ENCODE measurements at regions not wholly inside any gene's neighbourhood (a gene's known extent, or its start where the extent isn't known, plus 50 kb on each side); places are given as distances from the start of the nearest gene placed in this dataset.
A peak's percentile ranks its signal among the peaks of the same experiment; 100 is the strongest.

DNA sequence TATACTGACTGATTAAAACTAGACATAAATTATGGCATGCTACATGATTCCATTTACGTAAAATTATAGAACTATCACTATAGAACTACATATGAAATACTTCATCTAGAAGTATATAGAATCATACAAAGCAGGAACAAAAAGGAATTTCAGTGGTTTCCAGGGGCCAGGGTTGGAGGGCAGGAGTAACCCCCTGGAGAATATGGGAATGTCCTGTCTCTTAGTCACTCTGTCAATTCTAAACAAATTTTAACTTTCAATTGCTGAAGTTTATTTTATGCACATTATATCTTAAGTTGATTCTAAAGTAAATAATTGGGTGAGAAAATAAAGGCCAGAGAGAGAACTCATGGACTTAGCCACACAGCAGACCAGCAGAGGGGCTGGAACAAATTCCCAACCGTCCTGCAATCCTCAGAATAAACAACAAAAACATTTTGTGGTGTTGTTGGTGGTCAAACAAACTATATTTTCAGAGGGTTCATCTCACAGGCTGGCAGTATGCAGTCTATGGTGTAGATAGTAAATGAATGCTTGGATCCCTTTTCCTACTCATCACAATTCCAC lies 476.9 kb upstream of the SLIT2 start:
- no peak for FAIRE-seq
- no peak for DNase-seq (ENCODE audit: insufficient read length, low spot score)
- no peak for TF ChIP-seq POLR2A (IDR thresholded peaks at IDR 0.05; ENCODE audit: low read depth, low read length)

DNA sequence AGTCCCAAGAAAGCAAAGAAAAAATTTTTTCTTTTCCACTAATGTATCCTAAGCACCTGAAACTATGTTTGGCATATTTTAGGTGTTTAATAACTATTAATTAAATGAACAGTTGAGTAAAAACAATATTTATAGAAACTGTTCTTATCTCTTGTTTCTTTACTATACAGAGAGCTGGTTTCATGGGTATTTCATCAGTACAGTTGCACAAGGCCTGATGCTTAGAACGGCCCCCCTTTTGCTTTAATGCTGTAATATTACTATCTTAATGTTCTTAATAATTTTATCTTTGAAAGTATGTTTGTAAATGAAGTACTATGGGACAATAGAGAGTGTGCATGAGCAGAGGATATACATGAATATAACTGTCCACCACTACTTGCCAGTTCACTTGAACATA lies 479.1 kb upstream of the SLIT2 start:
- no peak for FAIRE-seq
- no peak for TF ChIP-seq POLR2A (IDR thresholded peaks at IDR 0.05; ENCODE audit: low read depth, low read length)
- no peak for DNase-seq (ENCODE audit: insufficient read length, low spot score)

DNA sequence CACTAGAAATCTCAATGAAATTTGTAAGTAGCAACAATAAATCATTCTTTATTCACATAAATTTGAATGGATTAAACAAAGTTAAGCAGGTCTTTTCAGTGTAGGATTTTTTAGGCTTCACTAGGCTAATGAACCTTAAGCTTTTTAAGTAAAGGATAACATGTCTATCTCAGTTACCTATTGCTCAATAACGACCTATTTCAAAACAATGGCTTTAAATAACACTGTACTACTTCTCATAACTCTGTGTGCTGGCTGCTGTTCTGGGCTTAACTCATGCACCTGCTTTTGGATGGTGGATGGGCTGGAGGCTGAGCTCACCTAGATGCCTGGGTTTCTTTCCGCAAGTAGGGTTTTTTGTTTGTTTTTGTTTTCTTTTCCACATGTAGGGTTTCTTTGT lies 495.0 kb upstream of the SLIT2 start:
- TF ChIP-seq POLR2A (IDR thresholded peaks at IDR 0.05; ENCODE audit: low read depth, low read length): no peak
- no peak for FAIRE-seq
- no peak for DNase-seq (ENCODE audit: insufficient read length, low spot score)

DNA sequence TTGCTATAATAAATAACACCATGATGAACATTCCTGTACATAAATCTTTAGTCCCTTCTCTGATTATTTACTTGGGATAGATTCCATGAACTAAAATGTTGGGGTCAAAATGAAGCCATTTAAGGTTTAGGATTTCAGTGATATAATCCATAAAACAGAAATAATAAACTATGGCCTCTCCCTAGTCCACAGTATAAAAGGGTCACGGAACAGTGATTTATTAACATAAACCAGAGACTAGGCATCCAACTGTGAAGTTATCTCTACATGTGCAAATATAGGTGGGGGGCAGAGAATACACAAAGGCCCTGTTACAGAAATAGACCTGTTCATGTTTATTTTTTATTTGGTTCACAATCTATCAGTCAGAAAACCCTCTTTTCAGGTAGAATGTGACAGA lies 499.1 kb upstream of the SLIT2 start:
- FAIRE-seq: no peak
- no peak for DNase-seq (ENCODE audit: insufficient read length, low spot score)
- TF ChIP-seq POLR2A (IDR thresholded peaks at IDR 0.05; ENCODE audit: low read depth, low read length): no peak

DNA sequence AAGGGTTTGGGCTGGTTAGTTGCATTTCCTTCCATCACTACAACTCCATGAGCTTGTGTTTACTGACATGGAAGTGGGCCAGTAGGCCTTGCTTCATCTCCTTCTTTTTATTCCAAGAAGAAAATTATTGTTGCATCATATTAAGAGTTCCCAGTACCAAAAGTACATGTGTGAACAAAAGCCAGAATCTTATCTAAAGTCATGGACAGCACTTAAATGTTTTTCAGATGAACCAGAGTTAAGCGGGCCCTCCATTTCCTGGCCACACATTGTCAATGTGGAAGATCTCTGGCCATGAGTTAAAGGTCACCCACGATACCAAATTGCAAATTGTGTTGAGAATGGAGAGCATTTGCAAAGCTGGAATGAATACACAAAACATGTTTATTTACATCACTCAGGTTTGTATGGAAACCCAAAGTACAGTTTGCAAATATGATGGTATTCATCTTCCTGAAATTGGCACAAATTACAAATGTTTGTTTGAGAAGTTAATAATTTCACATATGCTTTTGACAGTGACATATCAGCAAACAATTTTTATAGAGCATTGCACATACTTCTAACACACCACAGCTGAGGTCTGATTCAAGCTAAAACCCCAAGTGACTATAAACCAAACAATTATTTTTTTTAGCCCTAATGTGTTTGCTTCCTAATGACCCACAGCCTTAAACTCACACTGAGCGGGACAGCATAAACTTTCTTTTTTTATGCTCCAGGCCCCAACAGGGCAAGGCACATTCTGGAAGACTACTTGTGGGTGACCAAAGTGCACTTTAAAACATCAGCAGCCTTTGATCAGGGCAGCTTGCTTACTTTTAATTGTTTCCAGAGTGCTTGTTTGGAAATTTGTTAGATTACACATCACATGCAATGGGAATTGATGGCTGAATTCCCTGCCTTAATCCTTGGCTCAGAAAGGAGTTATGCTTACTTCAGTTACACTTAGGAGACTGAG lies 502.9 kb upstream of the SLIT2 start:
- no peak for FAIRE-seq
- no peak for DNase-seq (ENCODE audit: insufficient read length, low spot score)
- TF ChIP-seq POLR2A (IDR thresholded peaks at IDR 0.05; ENCODE audit: low read depth, low read length): no peak

DNA sequence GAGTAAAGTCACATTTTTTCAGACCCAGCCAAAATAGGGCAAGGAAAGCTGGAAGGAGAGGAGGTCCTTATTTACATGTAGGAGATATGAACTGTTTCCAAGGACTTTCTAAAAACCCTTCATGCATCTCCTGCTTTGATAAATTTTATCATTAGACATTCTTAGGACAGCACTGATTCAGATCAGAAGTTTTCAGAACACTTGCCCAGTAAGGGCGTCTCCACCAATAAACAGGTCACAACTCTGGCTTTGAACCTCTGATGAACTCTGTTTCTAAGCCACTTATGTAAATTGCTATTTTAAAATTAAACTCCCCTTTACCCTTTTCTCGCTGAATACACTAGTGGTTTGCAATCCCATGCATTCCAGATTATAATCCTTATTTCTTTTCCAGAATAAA lies 505.3 kb upstream of the SLIT2 start:
- no peak for DNase-seq (ENCODE audit: insufficient read length, low spot score)
- no peak for TF ChIP-seq POLR2A (IDR thresholded peaks at IDR 0.05; ENCODE audit: low read depth, low read length)
- FAIRE-seq: no peak

DNA sequence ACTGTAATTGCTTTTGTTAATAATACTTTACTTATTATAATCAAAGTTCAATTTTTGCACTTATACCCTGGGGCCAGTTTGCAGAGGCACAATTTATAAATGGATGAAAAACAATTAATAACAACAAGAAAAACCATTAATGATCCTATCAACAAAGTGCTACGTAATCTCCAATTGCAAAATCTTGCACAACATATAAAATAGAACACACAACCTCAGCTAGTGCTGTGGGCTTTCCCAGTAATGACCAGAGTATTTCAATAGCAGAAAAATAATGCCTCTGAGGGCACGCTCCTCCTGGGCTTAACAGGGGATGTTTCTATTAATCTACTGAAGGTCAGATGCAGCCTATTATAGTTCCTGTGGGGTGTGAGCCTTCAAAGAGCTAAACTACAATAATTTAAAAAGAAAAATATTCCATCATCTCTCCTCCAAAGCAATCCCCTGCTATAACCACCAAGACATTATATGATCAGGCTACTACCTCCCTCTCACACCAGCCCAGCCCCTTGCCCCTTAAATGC lies 508.5 kb upstream of the SLIT2 start:
- no peak for DNase-seq (ENCODE audit: insufficient read length, low spot score)
- no peak for TF ChIP-seq POLR2A (IDR thresholded peaks at IDR 0.05; ENCODE audit: low read depth, low read length)
- FAIRE-seq: no peak

DNA sequence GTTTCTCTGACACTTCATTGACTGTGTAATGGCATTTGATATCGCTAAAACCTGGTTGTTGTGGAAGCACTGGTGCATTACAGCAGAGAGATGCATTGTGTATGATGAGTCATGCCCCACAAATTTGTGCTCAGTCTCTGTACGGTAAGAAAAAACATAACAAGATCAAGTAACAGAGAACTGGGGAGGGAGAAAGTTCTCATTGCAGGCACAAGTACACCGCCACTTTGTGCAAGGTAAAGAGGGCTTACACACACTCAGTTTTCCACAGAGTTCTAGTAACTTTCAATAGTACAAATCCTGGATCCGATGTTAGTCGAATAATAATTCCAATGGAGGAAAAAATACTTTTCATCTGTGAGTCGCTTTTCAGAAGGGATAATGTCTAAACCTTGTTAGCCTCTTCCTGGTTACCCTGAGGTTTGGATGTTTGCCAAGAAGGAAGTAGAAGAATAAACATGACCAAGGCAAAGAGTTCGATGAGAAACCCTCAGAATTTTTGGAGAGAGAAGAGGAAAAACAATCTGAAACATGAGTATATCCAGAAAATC lies 512.5 kb upstream of the SLIT2 start:
- peak; percentile 89 for FAIRE-seq
- TF ChIP-seq POLR2A (IDR thresholded peaks at IDR 0.05; ENCODE audit: low read depth, low read length): no peak
- peak; percentile 7 for DNase-seq (ENCODE audit: insufficient read length, low spot score)

DNA sequence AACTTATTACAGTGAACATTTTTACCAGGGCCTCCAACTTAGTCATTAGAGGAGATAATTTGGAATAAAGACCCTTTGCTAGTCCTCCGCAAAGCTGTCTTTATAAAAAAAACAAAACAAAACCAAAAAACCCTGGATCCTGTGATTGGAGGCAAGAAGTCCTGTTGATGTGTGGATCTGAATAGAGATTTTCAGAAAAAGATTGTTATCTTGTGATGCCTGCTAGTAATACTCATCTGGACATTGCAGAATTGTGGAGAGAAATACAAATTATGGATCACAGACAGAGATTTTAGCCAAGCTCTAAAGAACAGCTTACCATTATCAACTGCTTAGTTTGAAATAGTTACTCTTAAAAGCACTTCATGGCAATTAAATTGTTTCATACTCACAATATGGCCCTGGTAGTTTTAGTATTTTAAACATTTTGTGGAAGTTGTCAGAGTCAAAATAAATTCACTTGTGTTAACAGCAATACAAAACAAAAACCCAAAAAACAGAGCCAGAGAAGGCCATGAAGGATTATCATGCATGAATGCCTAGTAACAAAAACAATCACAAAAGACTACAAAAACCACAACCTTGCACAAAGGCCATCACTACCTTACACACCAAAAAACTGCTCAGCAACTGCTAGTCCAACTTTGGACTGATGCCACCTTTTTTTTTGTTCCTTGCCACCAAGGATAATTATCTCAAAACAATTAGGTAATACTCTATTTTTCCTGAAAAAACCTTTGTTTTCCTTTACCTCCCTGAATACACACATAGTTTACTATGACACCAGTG lies 514.5 kb upstream of the SLIT2 start:
- DNase-seq (ENCODE audit: insufficient read length, low spot score) (no peak), FAIRE-seq (no peak)
- no peak for TF ChIP-seq POLR2A (IDR thresholded peaks at IDR 0.05; ENCODE audit: low read depth, low read length)

DNA sequence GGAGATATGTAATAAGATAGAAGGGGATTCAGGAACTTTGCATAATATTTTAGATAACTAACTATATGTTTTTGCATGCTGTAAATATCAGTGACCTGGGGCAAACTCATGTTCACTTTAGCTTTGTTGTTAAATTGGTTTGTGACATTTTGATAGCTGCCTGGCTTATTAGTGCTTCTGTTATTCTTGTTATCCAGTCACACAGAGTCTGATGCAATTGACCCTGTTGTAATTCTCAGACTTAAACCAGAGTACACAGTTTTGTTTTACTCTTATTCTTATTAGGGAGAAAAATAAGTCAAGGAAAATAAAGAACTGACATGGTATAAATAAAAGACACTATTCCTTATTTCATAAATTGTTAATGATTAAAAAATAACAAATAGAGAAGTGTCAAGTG lies 516.7 kb upstream of the SLIT2 start:
- DNase-seq (ENCODE audit: insufficient read length, low spot score) (no peak), FAIRE-seq (no peak)
- TF ChIP-seq POLR2A (IDR thresholded peaks at IDR 0.05; ENCODE audit: low read depth, low read length): no peak

DNA sequence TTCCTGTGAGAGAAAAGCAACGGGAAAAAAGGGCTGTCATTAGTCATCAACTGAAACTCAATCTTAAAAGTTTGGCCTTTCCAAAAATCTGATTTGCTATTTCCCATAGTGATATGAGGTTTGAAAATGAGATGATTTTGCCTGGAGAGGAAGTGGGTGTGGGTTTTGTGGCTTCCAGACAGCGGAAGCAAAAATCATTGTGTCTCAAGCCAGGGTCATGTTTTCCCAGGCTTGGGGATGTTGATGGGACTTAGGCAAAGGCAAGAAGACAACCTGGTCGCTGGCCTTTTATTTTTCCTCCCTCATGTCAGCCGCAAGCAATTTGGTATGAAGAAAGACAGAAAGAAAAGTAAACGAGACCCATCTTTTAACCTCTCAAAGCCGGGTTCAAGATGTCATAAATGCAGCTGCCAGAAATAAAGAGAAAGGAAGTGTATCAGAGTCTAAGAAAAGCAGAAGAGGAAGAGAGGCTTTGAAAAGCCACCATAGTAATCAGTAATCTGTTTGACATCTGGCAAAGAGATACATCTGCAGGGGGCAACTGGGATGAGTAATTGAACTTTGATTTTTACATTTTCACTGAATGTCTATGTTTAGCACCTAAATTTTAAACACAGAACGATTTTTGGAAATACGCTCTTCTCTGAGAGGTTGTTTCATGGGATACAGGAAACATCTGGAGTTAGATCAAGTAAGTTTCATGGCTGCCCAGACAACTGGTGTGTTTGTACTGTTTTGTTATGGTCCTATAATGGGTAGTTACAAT lies 521.6 kb upstream of the SLIT2 start:
- no peak for DNase-seq (ENCODE audit: insufficient read length, low spot score)
- no peak for FAIRE-seq
- no peak for TF ChIP-seq POLR2A (IDR thresholded peaks at IDR 0.05; ENCODE audit: low read depth, low read length)

DNA sequence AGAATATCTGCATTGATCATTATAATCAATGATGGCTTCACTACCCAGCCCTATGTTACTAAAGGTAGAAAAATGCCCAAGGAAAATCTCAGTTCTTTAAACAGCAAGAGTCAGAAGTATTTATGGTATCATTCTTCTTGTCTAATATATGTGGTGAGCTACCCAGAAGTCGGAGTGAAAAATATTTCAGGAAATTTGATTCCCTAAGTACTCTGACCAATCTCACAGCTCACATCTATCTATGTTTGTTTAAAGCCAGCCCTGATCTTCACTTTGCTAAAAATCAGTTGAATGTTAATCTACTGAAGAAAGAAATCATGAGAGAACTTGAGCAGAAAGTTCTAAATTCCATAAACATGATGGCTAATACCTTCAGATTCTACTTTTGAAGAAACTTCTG lies 522.9 kb upstream of the SLIT2 start:
- FAIRE-seq (no peak), DNase-seq (ENCODE audit: insufficient read length, low spot score) (no peak)
- no peak for TF ChIP-seq POLR2A (IDR thresholded peaks at IDR 0.05; ENCODE audit: low read depth, low read length)

DNA sequence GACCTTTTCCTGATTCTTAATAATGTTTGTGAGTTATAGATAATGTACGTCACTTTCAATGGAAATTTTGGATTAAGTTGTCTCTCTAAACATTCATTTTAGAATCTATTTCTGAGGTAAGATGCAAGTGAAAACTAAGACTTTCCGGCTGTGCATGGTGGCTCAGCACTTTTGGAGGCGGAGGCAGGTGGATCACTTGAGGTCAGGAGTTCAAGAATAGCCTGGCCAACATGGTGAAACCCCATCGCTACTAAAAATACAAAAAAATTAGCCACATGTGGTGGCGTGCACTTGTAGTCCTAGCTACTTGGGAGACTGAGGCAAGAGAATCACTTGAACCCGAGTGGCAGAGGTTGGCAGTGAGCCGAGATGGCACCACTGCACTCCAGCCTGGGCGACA lies 524.6 kb upstream of the SLIT2 start:
- no peak for DNase-seq (ENCODE audit: insufficient read length, low spot score)
- TF ChIP-seq POLR2A (IDR thresholded peaks at IDR 0.05; ENCODE audit: low read depth, low read length): no peak
- no peak for FAIRE-seq

Data from H54 (cell line).